ENCODE measurements at regions not wholly inside any gene's neighbourhood (a gene's known extent, or its start where the extent isn't known, plus 50 kb on each side); places are given as distances from the start of the nearest gene placed in this dataset.
"Not testable (repeated sequence)": the region's sequence is repeated elsewhere in the genome, so short reads cannot be mapped to it uniquely, and the experiment has no call there.

DNA sequence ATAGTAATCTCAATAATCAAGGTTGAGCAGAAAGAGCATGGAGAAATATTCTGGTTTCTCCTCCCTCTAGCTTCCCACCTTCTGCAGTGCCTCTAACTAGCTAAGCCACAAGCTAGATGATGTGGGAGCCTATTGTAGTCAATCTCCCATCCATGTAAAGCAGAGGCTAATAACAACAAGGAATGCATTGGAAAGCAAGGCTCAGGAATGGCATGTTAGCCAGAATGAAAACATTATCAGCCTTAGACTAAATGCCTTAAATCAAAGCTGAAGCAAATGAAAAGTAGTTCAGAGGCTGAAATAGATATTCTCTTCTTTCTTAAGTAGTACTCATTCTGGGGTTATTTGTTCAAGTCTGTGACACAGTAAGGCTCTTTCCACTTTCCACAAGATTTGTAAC, 350.3 kb upstream of the DPPA4 start:
- Mint-ChIP-seq H3K9me3 (peaks cover 20% of the 10 kb centered on the region), H3K4me3 (no peak overlapping the region)
- TF ChIP-seq, protein P1, sequence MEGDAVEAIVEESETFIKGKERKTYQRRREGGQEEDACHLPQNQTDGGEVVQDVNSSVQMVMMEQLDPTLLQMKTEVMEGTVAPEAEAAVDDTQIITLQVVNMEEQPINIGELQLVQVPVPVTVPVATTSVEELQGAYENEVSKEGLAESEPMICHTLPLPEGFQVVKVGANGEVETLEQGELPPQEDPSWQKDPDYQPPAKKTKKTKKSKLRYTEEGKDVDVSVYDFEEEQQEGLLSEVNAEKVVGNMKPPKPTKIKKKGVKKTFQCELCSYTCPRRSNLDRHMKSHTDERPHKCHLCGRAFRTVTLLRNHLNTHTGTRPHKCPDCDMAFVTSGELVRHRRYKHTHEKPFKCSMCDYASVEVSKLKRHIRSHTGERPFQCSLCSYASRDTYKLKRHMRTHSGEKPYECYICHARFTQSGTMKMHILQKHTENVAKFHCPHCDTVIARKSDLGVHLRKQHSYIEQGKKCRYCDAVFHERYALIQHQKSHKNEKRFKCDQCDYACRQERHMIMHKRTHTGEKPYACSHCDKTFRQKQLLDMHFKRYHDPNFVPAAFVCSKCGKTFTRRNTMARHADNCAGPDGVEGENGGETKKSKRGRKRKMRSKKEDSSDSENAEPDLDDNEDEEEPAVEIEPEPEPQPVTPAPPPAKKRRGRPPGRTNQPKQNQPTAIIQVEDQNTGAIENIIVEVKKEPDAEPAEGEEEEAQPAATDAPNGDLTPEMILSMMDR (IDR thresholded peaks at IDR 0.05) = no peak

DNA sequence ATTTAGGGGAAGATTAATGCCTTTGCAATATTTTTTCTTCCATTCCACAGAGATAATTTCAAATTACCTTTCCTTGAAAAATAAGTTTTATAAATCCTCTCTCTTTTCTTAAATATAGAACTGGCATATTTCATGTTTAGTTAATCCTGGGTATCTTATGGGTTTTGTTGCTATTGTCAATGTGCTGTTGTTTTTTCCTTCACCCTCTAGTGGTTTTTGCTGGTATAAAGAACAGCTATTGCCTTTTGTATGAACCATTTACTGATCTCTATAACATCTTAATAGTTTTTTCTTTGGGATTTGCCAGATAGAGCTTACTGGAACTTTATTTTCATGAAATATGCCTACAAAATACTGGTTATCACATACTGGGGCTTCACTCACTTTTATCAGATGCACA, 359.6 kb upstream of the DPPA4 start:
- DNase-seq = no peak
- TF ChIP-seq, protein P1 (IDR thresholded peaks at IDR 0.05) = peak; percentile 47
- Mint-ChIP-seq H3K27me3 (ENCODE audit: insufficient read depth) (no peaks in the 10 kb centered on the region; the same call in 1 of the 2 replicates), H3K27ac (no peak overlapping the region), H3K4me3 (no peak overlapping the region), H3K9me3 (peaks cover 9% of the 10 kb centered on the region; the same call in 1 of the 2 replicates), H3K4me1 (ENCODE audit: low read depth) (no peaks in the 10 kb centered on the region), H3K36me3 (ENCODE audit: low read depth) (peaks cover 13% of the 10 kb centered on the region; the same call in 1 of the 2 replicates)

More for the DNA sequence above, 350.3 kb upstream of the DPPA4 start:
- DNase-seq = no peak
- peaks cover 34% of the 10 kb centered on the region for H3K4me1 Mint-ChIP-seq (ENCODE audit: low read depth)
- peaks cover 20% of the 10 kb centered on the region; the same call in 1 of the 2 replicates for H3K36me3 Mint-ChIP-seq (ENCODE audit: low read depth)
- no peak overlapping the region for H3K27ac Mint-ChIP-seq
- no peaks in the 10 kb centered on the region for H3K27me3 Mint-ChIP-seq (ENCODE audit: insufficient read depth)

DNA sequence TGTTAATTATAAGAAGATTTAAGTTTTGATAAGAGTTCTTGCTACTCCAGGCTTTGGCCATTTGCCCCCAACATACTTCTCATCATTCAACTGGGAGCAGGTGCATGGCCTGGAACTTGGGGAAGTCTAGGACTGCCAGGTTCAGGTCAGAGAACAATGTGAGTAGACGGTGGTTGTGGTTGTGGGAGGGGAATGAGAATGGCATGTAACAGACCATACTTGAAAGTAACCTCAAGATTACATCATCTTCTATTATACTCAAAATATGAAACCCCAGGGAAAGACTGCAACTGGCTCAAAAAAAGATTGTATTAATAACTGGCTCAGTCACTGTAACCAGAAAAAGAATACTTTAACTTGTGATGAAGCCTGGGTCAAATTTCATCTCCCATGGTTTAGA, 364.9 kb upstream of the DPPA4 start:
- no peak for DNase-seq
- Mint-ChIP-seq H3K27me3 (ENCODE audit: insufficient read depth) (no peaks in the 10 kb centered on the region), H3K4me3 (no peak overlapping the region), H3K36me3 (ENCODE audit: low read depth) (no peaks in the 10 kb centered on the region), H3K9me3 (no peaks in the 10 kb centered on the region), H3K27ac (no peak overlapping the region), H3K4me1 (ENCODE audit: low read depth) (no peaks in the 10 kb centered on the region)
- TF ChIP-seq, protein P1 (IDR thresholded peaks at IDR 0.05) = no peak

DNA sequence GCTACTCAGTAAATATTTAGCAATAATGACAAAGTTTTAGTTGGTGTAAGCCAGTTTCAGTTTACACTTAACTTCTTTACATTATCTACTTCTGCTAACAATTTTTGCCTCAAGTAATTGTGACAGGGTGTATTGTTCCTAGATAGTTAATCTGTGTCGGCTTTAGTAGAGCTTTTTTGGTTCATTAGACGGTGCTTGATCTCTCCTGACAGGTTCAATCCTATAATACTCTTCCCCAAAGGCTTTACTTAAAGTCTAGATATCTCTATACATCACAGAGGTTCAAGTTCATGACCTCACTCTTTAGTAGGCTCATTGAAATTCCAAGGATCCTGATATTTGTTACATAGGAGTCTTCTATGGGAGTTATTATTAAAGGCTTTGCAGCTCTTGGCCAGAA, 365.6 kb upstream of the DPPA4 start:
- no peaks in the 10 kb centered on the region for H3K9me3 Mint-ChIP-seq
- no peak overlapping the region for H3K27ac Mint-ChIP-seq
- TF ChIP-seq, protein P1 (IDR thresholded peaks at IDR 0.05) = no peak
- H3K36me3 Mint-ChIP-seq (ENCODE audit: low read depth) = no peaks in the 10 kb centered on the region
- no peak for DNase-seq
- H3K27me3 Mint-ChIP-seq (ENCODE audit: insufficient read depth) = no peaks in the 10 kb centered on the region
- no peak overlapping the region for H3K4me3 Mint-ChIP-seq
- H3K4me1 Mint-ChIP-seq (ENCODE audit: low read depth) = peaks cover 6% of the 10 kb centered on the region; the same call in 1 of the 2 replicates

DNA sequence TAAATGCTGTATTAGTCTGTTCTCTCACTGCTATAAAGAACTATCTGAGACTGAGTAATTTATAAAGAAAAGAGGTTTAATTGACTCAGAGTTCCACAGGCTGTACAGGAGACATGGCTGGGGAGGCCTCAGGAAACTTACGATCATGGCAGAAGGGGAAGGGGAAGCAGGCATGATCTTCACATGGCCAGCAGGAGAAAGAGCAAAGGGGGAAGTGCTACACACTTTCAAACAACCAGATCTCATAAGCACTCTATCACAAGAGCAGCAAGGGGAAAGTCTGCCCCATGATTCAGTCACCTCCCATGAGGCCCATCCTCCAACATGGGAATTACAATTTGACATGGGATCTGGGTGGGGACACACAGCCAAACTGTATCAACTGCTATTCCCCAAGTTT, 367.8 kb upstream of the DPPA4 start:
- not testable (repeated sequence) for DNase-seq; H3K4me1 Mint-ChIP-seq (ENCODE audit: low read depth); H3K9me3 Mint-ChIP-seq; H3K4me3 Mint-ChIP-seq; H3K27me3 Mint-ChIP-seq (ENCODE audit: insufficient read depth); H3K27ac Mint-ChIP-seq; H3K36me3 Mint-ChIP-seq (ENCODE audit: low read depth)

DNA sequence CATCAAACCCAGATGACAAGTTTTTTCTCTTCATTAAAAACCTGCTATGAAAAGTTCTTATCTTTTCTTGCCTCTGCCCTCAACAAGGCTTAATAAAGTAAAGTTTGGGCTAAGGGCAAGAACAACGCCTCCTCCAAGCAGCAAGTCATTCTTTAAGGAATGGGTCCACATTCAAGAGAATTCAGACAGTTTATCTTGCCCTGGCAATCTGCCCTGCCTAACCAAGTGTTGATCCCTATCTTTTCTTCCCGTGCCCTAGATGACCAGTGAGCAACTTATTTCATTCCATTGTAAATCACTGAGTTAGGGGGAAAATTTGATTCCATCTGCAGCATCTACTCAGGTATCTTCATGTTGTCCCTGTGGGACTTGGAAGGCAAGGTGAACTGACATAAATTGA, 370.3 kb upstream of the DPPA4 start:
- H3K9me3 Mint-ChIP-seq = no peaks in the 10 kb centered on the region
- no peak for DNase-seq
- peaks cover 6% of the 10 kb centered on the region; the same call in 1 of the 2 replicates for H3K4me1 Mint-ChIP-seq (ENCODE audit: low read depth)
- no peak overlapping the region for H3K4me3 Mint-ChIP-seq
- H3K27me3 Mint-ChIP-seq (ENCODE audit: insufficient read depth) = no peaks in the 10 kb centered on the region
- no peaks in the 10 kb centered on the region for H3K36me3 Mint-ChIP-seq (ENCODE audit: low read depth)
- TF ChIP-seq, protein P1 (IDR thresholded peaks at IDR 0.05) = no peak
- no peak overlapping the region for H3K27ac Mint-ChIP-seq

All from HFFc6 (cell line).